Heart left ventricle (tissue), 13 donors: ENCODE measurements at regions not wholly inside any gene's neighbourhood (a gene's known extent, or its start where the extent isn't known, plus 50 kb on each side); places are given as distances from the start of the nearest gene placed in this dataset.
"Not testable (repeated sequence)": the region's sequence is repeated elsewhere in the genome, so short reads cannot be mapped to it uniquely, and the experiment has no call there.

Experiments used
- POLR2A ChIP-seq, 2 donors: fragments of 450-650 bp; IDR thresholded peaks; one replicate each; pipeline ENCODE4 v1.6.1; 2017; ENCODE audit warnings: antibody characterized with exemption in 2 of 2, mild to moderate bottlenecking in 2 of 2, moderate library complexity in 2 of 2
- TF ChIP-seq, protein P1 (sequence below), 12 donors: fragments of 200-600 bp; sonication (generic) in 4 of 12; IDR thresholded peaks; one replicate each; pipeline versions ENCODE4 v1.5.0 to v1.8.0; 2018 to 2022; ENCODE audit warnings: antibody characterized with exemption in 12 of 12, mild to moderate bottlenecking in 5 of 12
- donor health status: ischemic (EF 13 %, LVEDD 7.1; RV severe dilation, severe dysfunction).
- donor health status: DM: no; HTN: yes; CAD: no.
- donor health status: DM: no; HTN: no; CAD: no.
- donor health status: ischemic (EF 25% LVEDD 6.9; RV normal size, moderate dysfunction).
- donor health status: ischemic (EF 25% LVEDD 5.7; RV mildly dilated, moderate dysfunction).
- donor health status: ischemic (EF 35%, LVEDD 5.7; RV mildly dilated, moderate dysfunction).
- donor health status: nonischemic (EF 11% LVEDD 7.7; RV severe dilation, severe dysfunction).
- donor health status: DM: yes; HTN: yes; CAD: no.
- donor health status: PGD.
- donor health status: ischemic (EF 29% LVEDD 5.4; RV normal size, mild dysfunction).
- donor health status: nonischemic (EF 23%, LVEDD 6.1; RV moderate dilation, normal function).

DNA sequence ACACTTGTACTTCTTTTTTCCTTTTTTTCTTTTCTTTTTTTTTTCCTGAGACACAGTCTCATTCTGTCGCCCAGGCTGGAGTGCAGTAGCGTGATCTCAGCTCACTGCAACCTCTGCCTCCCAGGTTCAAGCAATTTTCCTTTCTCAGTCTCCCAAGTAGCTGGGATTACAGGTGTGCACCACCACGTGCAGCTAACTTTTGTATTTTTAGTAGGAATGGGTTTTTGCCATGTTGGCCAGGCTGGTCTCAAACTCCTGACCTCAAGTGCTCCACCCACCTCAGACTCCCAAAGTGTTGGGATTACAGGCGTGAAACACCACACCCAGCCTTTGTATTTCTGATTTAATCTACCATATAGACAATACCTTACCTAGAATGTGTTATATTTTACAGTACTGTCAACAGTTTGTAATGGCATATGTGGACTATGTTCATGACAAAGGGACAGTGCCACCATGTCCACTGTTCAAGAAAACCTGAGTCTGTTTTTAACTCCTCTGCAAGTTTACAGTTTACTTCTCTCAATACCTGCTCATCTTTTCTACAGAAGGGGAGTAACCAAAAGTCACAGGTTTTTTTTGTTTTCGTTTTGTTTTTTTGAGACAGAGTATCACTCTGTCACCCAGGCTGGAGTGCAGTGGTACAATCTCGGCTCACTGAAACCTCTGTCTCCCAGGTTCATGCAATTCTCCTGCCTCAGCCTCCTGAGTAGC is 223.9 kb upstream of the KLF14 start:
- TF ChIP-seq POLR2A (IDR thresholded peaks at IDR 0.05) = not testable (repeated sequence)
- TF ChIP-seq, protein P1, sequence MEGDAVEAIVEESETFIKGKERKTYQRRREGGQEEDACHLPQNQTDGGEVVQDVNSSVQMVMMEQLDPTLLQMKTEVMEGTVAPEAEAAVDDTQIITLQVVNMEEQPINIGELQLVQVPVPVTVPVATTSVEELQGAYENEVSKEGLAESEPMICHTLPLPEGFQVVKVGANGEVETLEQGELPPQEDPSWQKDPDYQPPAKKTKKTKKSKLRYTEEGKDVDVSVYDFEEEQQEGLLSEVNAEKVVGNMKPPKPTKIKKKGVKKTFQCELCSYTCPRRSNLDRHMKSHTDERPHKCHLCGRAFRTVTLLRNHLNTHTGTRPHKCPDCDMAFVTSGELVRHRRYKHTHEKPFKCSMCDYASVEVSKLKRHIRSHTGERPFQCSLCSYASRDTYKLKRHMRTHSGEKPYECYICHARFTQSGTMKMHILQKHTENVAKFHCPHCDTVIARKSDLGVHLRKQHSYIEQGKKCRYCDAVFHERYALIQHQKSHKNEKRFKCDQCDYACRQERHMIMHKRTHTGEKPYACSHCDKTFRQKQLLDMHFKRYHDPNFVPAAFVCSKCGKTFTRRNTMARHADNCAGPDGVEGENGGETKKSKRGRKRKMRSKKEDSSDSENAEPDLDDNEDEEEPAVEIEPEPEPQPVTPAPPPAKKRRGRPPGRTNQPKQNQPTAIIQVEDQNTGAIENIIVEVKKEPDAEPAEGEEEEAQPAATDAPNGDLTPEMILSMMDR (IDR thresholded peaks at IDR 0.05) = not testable (repeated sequence)
